CD8-positive, alpha-beta memory T cell (primary cell): ENCODE measurements at regions not wholly inside any gene's neighbourhood (a gene's known extent, or its start where the extent isn't known, plus 50 kb on each side); places are given as distances from the start of the nearest gene placed in this dataset.
"Not testable (repeated sequence)": the region's sequence is repeated elsewhere in the genome, so short reads cannot be mapped to it uniquely, and the experiment has no call there.

Experiments used
- CTCF ChIA-PET: fragments of 350-600 bp; sonication (Branson Sonifier 250); formaldehyde crosslinking; loops from one replicate; lab custom pipeline; 2021; ENCODE audit warnings: antibody characterized with exemption; lab: Charles Lee
- POLR2A ChIA-PET: fragments of 350-600 bp; sonication (Branson Sonifier 250); formaldehyde crosslinking; loops from one replicate; lab custom pipeline; 2021; ENCODE audit warnings: antibody characterized with exemption; lab: Charles Lee
- DNase-seq, 5 donors: peaks; one replicate each; pipeline versions ENCODE4 v3.0.0 to v3.0.0-alpha.2; 2020 to 2022; ENCODE audit warnings: mixed read lengths in 1 of 5
- H3K27ac ChIP-seq: one replicate; pipeline ENCODE4 v1.7.0; 2013; ENCODE audit warnings: low read depth, mild to moderate bottlenecking, low read length, moderate library complexity
- H3K27me3 ChIP-seq: 2 replicates; pipeline ENCODE4 v1.7.0; 2013; ENCODE audit warnings: low read length, mild to moderate bottlenecking; ENCODE audit not compliant: insufficient read depth, poor library complexity, severe bottlenecking
- H3K36me3 ChIP-seq: 2 replicates; pipeline ENCODE4 v1.7.0; 2013; ENCODE audit warnings: mild to moderate bottlenecking, low read length, moderate library complexity; ENCODE audit not compliant: insufficient read depth
- H3K4me1 ChIP-seq: 2 replicates; pipeline ENCODE4 v1.7.0; 2013; ENCODE audit warnings: mild to moderate bottlenecking, low read length, moderate library complexity; ENCODE audit not compliant: insufficient read depth
- H3K4me3 ChIP-seq: 2 replicates; pipeline ENCODE4 v1.7.0; 2013; ENCODE audit warnings: mild to moderate bottlenecking, low read length
- H3K9me3 ChIP-seq: 2 replicates; pipeline ENCODE4 v1.7.0; 2013; ENCODE audit warnings: mild to moderate bottlenecking, low read length
- H3K27ac Mint-ChIP-seq, 8 donors: one replicate each; pipeline ENCODE4 v1.8.0; 2020 to 2021; ENCODE audit warnings: mixed read lengths in 8 of 8, mild to moderate bottlenecking in 6 of 8, inconsistent platforms in 3 of 8, moderate library complexity in 3 of 8
- H3K27me3 Mint-ChIP-seq, 2 donors: one replicate each; pipeline ENCODE4 v1.8.0; 2020 to 2021; ENCODE audit warnings: mixed read lengths in 2 of 2, mild to moderate bottlenecking in 1 of 2, moderate library complexity in 1 of 2
- H3K36me3 Mint-ChIP-seq, 3 donors: one replicate each; pipeline ENCODE4 v1.8.0; 2020 to 2021; ENCODE audit warnings: mixed read lengths in 3 of 3, inconsistent platforms in 1 of 3, mild to moderate bottlenecking in 1 of 3
- H3K4me1 Mint-ChIP-seq, 3 donors: one replicate each; pipeline ENCODE4 v1.8.0; 2020 to 2021; ENCODE audit warnings: mixed read lengths in 3 of 3, inconsistent platforms in 1 of 3, mild to moderate bottlenecking in 1 of 3
- H3K4me3 Mint-ChIP-seq, 7 donors: one replicate each; pipeline ENCODE4 v1.8.0; 2020 to 2021; ENCODE audit warnings: mixed read lengths in 7 of 7, mild to moderate bottlenecking in 6 of 7, moderate library complexity in 4 of 7, inconsistent platforms in 2 of 7
- H3K9me3 Mint-ChIP-seq, 5 donors: one replicate each; pipeline ENCODE4 v1.8.0; 2020 to 2022; ENCODE audit warnings: mixed read lengths in 5 of 5, mild to moderate bottlenecking in 3 of 5, moderate library complexity in 2 of 5, inconsistent platforms in 1 of 5

- no peaks in the 10 kb centered on the region for H3K9me3 ChIP-seq
- ChIA-PET CTCF (no interaction called here), POLR2A (no interaction called here)
- Mint-ChIP-seq H3K36me3 (no peaks in the 10 kb centered on the region), H3K4me3 (no peak overlapping the region), H3K9me3 (no peaks in the 10 kb centered on the region), H3K27ac (no peak overlapping the region), H3K27me3 (peaks cover 1 to 7% of the 10 kb centered on the region in 2 donors), H3K4me1 (peaks cover 0 to under 1% (median 0%) of the 10 kb centered on the region in 3 donors)
- H3K4me1 ChIP-seq: no peaks in the 10 kb centered on the region
- no peaks in the 10 kb centered on the region for H3K36me3 ChIP-seq
- H3K27ac ChIP-seq: no peak overlapping the region
- H3K27me3 ChIP-seq: no peaks in the 10 kb centered on the region
- H3K4me3 ChIP-seq: no peak overlapping the region
- DNase-seq: no peak
Measured at GRCh38 chr6:14547284-14547998, 429.9 kb downstream of the CD83 start.

- no peak overlapping the region for H3K27ac ChIP-seq
- H3K27me3 Mint-ChIP-seq: peaks cover 1 to 7% of the 10 kb centered on the region in 2 donors
- POLR2A ChIA-PET: no interaction called here
- no peaks in the 10 kb centered on the region for H3K36me3 ChIP-seq
- H3K4me3 ChIP-seq: no peak overlapping the region
- DNase-seq: no peak
- H3K9me3 ChIP-seq: no peaks in the 10 kb centered on the region
- no peak overlapping the region for H3K27ac Mint-ChIP-seq
- CTCF ChIA-PET: no interaction called here
- H3K4me1 Mint-ChIP-seq: no peaks in the 10 kb centered on the region
- no peak overlapping the region for H3K4me3 Mint-ChIP-seq
- no peaks in the 10 kb centered on the region for H3K36me3 Mint-ChIP-seq
- no peaks in the 10 kb centered on the region for H3K27me3 ChIP-seq
- no peaks in the 10 kb centered on the region for H3K4me1 ChIP-seq
- H3K9me3 Mint-ChIP-seq: no peaks in the 10 kb centered on the region
Measured at GRCh38 chr6:14549304-14549770, 431.8 kb downstream of the CD83 start.

- H3K4me3 Mint-ChIP-seq: no peak overlapping the region
- Histone ChIP-seq H3K27me3 (no peaks in the 10 kb centered on the region), H3K27ac (no peak overlapping the region), H3K4me1 (no peaks in the 10 kb centered on the region), H3K36me3 (no peaks in the 10 kb centered on the region), H3K9me3 (no peaks in the 10 kb centered on the region), H3K4me3 (no peak overlapping the region)
- ChIA-PET POLR2A (no interaction called here), CTCF (no interaction called here)
- no peak for DNase-seq
- H3K36me3 Mint-ChIP-seq: no peaks in the 10 kb centered on the region
- H3K27me3 Mint-ChIP-seq: peaks cover 1 to 7% of the 10 kb centered on the region in 2 donors
- no peak overlapping the region for H3K27ac Mint-ChIP-seq
- H3K4me1 Mint-ChIP-seq: no peaks in the 10 kb centered on the region
- no peaks in the 10 kb centered on the region for H3K9me3 Mint-ChIP-seq
Measured at GRCh38 chr6:14549871-14550270, 432.3 kb downstream of the CD83 start.

GRCh38 chr6:14550410-14550809 lies 432.8 kb downstream of the CD83 start:
- Histone ChIP-seq H3K36me3 (no peaks in the 10 kb centered on the region), H3K27ac (no peak overlapping the region), H3K27me3 (no peaks in the 10 kb centered on the region), H3K4me3 (no peak overlapping the region), H3K9me3 (no peaks in the 10 kb centered on the region), H3K4me1 (no peaks in the 10 kb centered on the region)
- H3K9me3 Mint-ChIP-seq: no peaks in the 10 kb centered on the region
- H3K4me1 Mint-ChIP-seq: no peaks in the 10 kb centered on the region
- CTCF ChIA-PET: no interaction called here
- H3K4me3 Mint-ChIP-seq: no peak overlapping the region
- H3K27me3 Mint-ChIP-seq: peaks cover 1 to 7% of the 10 kb centered on the region in 2 donors
- H3K27ac Mint-ChIP-seq: no peak overlapping the region
- DNase-seq: no peak
- no peaks in the 10 kb centered on the region for H3K36me3 Mint-ChIP-seq
- POLR2A ChIA-PET: no interaction called here

- Mint-ChIP-seq H3K27ac (no peak overlapping the region), H3K4me1 (no peaks in the 10 kb centered on the region)
- CTCF ChIA-PET: no interaction called here
Measured at GRCh38 chr6:14550822-14551221, 433.2 kb downstream of the CD83 start.

GRCh38 chr6:14551601-14552000 lies 434.0 kb downstream of the CD83 start:
- H3K4me1 Mint-ChIP-seq, H3K36me3 Mint-ChIP-seq, H3K4me3 ChIP-seq, CTCF ChIA-PET, DNase-seq, H3K27me3 Mint-ChIP-seq, H3K9me3 Mint-ChIP-seq, POLR2A ChIA-PET, H3K36me3 ChIP-seq, H3K27ac ChIP-seq, H3K27me3 ChIP-seq, H3K9me3 ChIP-seq, H3K4me3 Mint-ChIP-seq, H3K4me1 ChIP-seq: not testable (repeated sequence)
- peak overlapping the region in 1 of 8 donors; percentile 32 for H3K27ac Mint-ChIP-seq

More at GRCh38 chr6:14550822-14551221, 433.2 kb downstream of the CD83 start:
- Histone ChIP-seq H3K9me3 (no peaks in the 10 kb centered on the region), H3K27ac (no peak overlapping the region), H3K4me3 (no peak overlapping the region), H3K27me3 (no peaks in the 10 kb centered on the region), H3K36me3 (no peaks in the 10 kb centered on the region), H3K4me1 (no peaks in the 10 kb centered on the region)
- no peaks in the 10 kb centered on the region for H3K36me3 Mint-ChIP-seq
- no peaks in the 10 kb centered on the region for H3K9me3 Mint-ChIP-seq
- H3K4me3 Mint-ChIP-seq: no peak overlapping the region
- POLR2A ChIA-PET: no interaction called here
- peaks cover 1 to 7% of the 10 kb centered on the region in 2 donors for H3K27me3 Mint-ChIP-seq
- no peak for DNase-seq

- no peaks in the 10 kb centered on the region for H3K9me3 ChIP-seq
- no peaks in the 10 kb centered on the region for H3K36me3 ChIP-seq
- Mint-ChIP-seq H3K4me1 (no peaks in the 10 kb centered on the region), H3K27ac (peak overlapping the region in 1 of 8 donors; percentile 51), H3K36me3 (no peaks in the 10 kb centered on the region), H3K27me3 (peaks cover 0 to 1% of the 10 kb centered on the region in 2 donors), H3K4me3 (no peak overlapping the region), H3K9me3 (no peaks in the 10 kb centered on the region)
- H3K4me3 ChIP-seq: no peak overlapping the region
- no peak for DNase-seq
- no peaks in the 10 kb centered on the region for H3K27me3 ChIP-seq
- no peak overlapping the region for H3K27ac ChIP-seq
- no peaks in the 10 kb centered on the region for H3K4me1 ChIP-seq
- POLR2A ChIA-PET: no interaction called here
- CTCF ChIA-PET: no interaction called here
Measured at GRCh38 chr6:14552891-14553290, 435.3 kb downstream of the CD83 start.

- CTCF ChIA-PET: no interaction called here
- DNase-seq: no peak
- no peaks in the 10 kb centered on the region for H3K9me3 Mint-ChIP-seq
Measured at GRCh38 chr6:14553515-14553914, 435.9 kb downstream of the CD83 start.

More at GRCh38 chr6:14553515-14553914, 435.9 kb downstream of the CD83 start:
- Histone ChIP-seq H3K36me3 (no peaks in the 10 kb centered on the region), H3K27me3 (no peaks in the 10 kb centered on the region), H3K4me1 (no peaks in the 10 kb centered on the region), H3K27ac (no peak overlapping the region), H3K9me3 (no peaks in the 10 kb centered on the region), H3K4me3 (no peak overlapping the region)
- POLR2A ChIA-PET: no interaction called here
- Mint-ChIP-seq H3K36me3 (no peaks in the 10 kb centered on the region), H3K27me3 (peaks cover 0 to 1% of the 10 kb centered on the region in 2 donors), H3K27ac (no peak overlapping the region), H3K4me3 (no peak overlapping the region), H3K4me1 (no peaks in the 10 kb centered on the region)
